ENCODE measurements at regions not wholly inside any gene's neighbourhood (a gene's known extent, or its start where the extent isn't known, plus 50 kb on each side); places are given as distances from the start of the nearest gene placed in this dataset.

- WGBS, 2 donors = 70 to 75% methylated on average over 5 of the region's 5 CpGs
- Histone ChIP-seq H3K4me1 (ENCODE audit: control insufficient read depth in 5 of 5, insufficient read depth in 5 of 5, low read length in 5 of 5) (peaks cover 0 to 14% (median 0%) of the 10 kb centered on the region in 5 donors), H3K36me3 (ENCODE audit: control insufficient read depth in 4 of 4, insufficient read depth in 4 of 4, low read length in 4 of 4) (peaks cover 0 to 2% (median 0%) of the 10 kb centered on the region in 4 donors), H3K4me3 (no peak overlapping the region), H3K9ac (ENCODE audit: insufficient read depth in 1 of 2, low read length in 2 of 2) (no peak overlapping the region), H3K9me3 (ENCODE audit: control insufficient read depth in 4 of 4, insufficient read depth in 3 of 4, low read length in 3 of 4) (no peaks in the 10 kb centered on the region), H3K27me3 (ENCODE audit: control insufficient read depth in 3 of 3, insufficient read depth in 3 of 3, low read length in 2 of 3) (no peaks in the 10 kb centered on the region), H3K27ac (ENCODE audit: low read depth in 1 of 2, low read length in 1 of 2) (no peak overlapping the region)
- TF ChIP-seq CTCF (IDR thresholded peaks at IDR 0.05; ENCODE audit: control extremely low read depth, extremely low read depth) = no peak
- peak in 2 of 3 donors; percentile 59 to 77 for DNase-seq
- no peak for ATAC-seq (ENCODE audit: insufficient read depth, low FRiP score)
Observed at GRCh38 chr3:74500257-74500656, 114.2 kb downstream of the CNTN3 start.

- Histone ChIP-seq H3K4me3 (no peak overlapping the region), H3K27ac (ENCODE audit: low read depth in 1 of 2, low read length in 1 of 2) (no peak overlapping the region), H3K4me1 (ENCODE audit: control insufficient read depth in 5 of 5, insufficient read depth in 5 of 5, low read length in 5 of 5) (no peaks in the 10 kb centered on the region), H3K27me3 (ENCODE audit: control insufficient read depth in 3 of 3, insufficient read depth in 3 of 3, low read length in 2 of 3) (no peaks in the 10 kb centered on the region), H3K36me3 (ENCODE audit: control insufficient read depth in 4 of 4, insufficient read depth in 4 of 4, low read length in 4 of 4) (peaks cover 0 to 2% (median 0%) of the 10 kb centered on the region in 4 donors), H3K9me3 (ENCODE audit: control insufficient read depth in 4 of 4, insufficient read depth in 3 of 4, low read length in 3 of 4) (no peaks in the 10 kb centered on the region), H3K9ac (ENCODE audit: insufficient read depth in 1 of 2, low read length in 2 of 2) (no peak overlapping the region)
- no peak for DNase-seq
- ATAC-seq (ENCODE audit: insufficient read depth, low FRiP score) = no peak
- TF ChIP-seq CTCF (IDR thresholded peaks at IDR 0.05; ENCODE audit: control extremely low read depth, extremely low read depth) = no peak
- 55 to 65% methylated on average over 1 of the region's 1 CpG for WGBS, 2 donors
Observed at GRCh38 chr3:74491874-74492273, 122.6 kb downstream of the CNTN3 start.

- H3K9ac ChIP-seq (ENCODE audit: insufficient read depth in 1 of 2, low read length in 2 of 2) = no peak overlapping the region
- ATAC-seq (ENCODE audit: insufficient read depth, low FRiP score) (no peak), DNase-seq (no peak)
- no peak for TF ChIP-seq CTCF (IDR thresholded peaks at IDR 0.05; ENCODE audit: control extremely low read depth, extremely low read depth)
- no peaks in the 10 kb centered on the region for H3K27me3 ChIP-seq (ENCODE audit: control insufficient read depth in 3 of 3, insufficient read depth in 3 of 3, low read length in 2 of 3)
- H3K36me3 ChIP-seq (ENCODE audit: control insufficient read depth in 4 of 4, insufficient read depth in 4 of 4, low read length in 4 of 4) = no peaks in the 10 kb centered on the region
- WGBS, 2 donors = 52 to 61% methylated on average over 3 of the region's 3 CpGs
- no peaks in the 10 kb centered on the region for H3K4me1 ChIP-seq (ENCODE audit: control insufficient read depth in 5 of 5, insufficient read depth in 5 of 5, low read length in 5 of 5)
- H3K27ac ChIP-seq (ENCODE audit: low read depth in 1 of 2, low read length in 1 of 2) = no peak overlapping the region
- no peak overlapping the region for H3K4me3 ChIP-seq
- H3K9me3 ChIP-seq (ENCODE audit: control insufficient read depth in 4 of 4, insufficient read depth in 3 of 4, low read length in 3 of 4) = no peaks in the 10 kb centered on the region
Observed at GRCh38 chr3:74489050-74489792, 125.2 kb downstream of the CNTN3 start.

GRCh38 chr3:74479915-74480314 is 134.5 kb downstream of the CNTN3 start:
- ATAC-seq (ENCODE audit: insufficient read depth, low FRiP score) = no peak
- Histone ChIP-seq H3K36me3 (ENCODE audit: control insufficient read depth in 4 of 4, insufficient read depth in 4 of 4, low read length in 4 of 4) (no peaks in the 10 kb centered on the region), H3K27ac (ENCODE audit: low read depth in 1 of 2, low read length in 1 of 2) (no peak overlapping the region), H3K27me3 (ENCODE audit: control insufficient read depth in 3 of 3, insufficient read depth in 3 of 3, low read length in 2 of 3) (no peaks in the 10 kb centered on the region), H3K4me1 (ENCODE audit: control insufficient read depth in 5 of 5, insufficient read depth in 5 of 5, low read length in 5 of 5) (no peaks in the 10 kb centered on the region), H3K9ac (ENCODE audit: insufficient read depth in 1 of 2, low read length in 2 of 2) (no peak overlapping the region), H3K9me3 (ENCODE audit: control insufficient read depth in 4 of 4, insufficient read depth in 3 of 4, low read length in 3 of 4) (no peaks in the 10 kb centered on the region), H3K4me3 (no peak overlapping the region)
- DNase-seq = no peak
- TF ChIP-seq CTCF (IDR thresholded peaks at IDR 0.05; ENCODE audit: control extremely low read depth, extremely low read depth) = no peak

Measured in lung (tissue), 11 donors.